GM18508 (cell line): ENCODE measurements at regions not wholly inside any gene's neighbourhood (a gene's known extent, or its start where the extent isn't known, plus 50 kb on each side); places are given as distances from the start of the nearest gene placed in this dataset.
"Not testable (repeated sequence)": the region's sequence is repeated elsewhere in the genome, so short reads cannot be mapped to it uniquely, and the experiment has no call there.

Experiments used
- ATAC-seq: cut with Tn5 transposase; IDR thresholded peaks from one replicate; pipeline ENCODE4 v1.9.1; 2021; ENCODE audit warnings: moderate number of reproducible peaks; ENCODE audit not compliant: insufficient read depth, unreplicated experiment

DNA sequence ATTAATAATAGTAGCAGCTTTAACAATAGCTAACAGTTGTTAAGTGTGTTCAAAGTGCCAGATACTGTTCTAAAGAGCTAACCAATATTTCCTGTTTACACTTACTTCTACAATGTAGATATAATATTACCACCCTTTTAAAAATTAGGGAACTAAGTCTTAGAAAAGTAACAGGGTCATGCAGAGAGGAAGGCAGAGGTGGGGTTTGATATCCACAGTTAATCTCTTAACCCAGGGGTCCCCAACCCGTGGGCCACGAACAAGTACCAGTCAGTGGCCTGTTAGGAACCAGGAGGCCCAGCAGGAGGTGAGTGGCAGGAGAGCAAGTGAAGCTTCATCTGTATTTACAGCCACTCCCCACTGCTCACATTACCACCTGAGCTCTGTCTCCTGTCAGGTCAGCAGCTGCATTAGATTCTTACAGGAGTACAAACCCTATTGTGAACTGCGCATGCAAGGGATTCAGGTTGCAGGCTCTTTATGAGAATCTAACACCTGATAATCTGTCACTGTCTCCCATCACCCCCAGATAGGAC lies 89.1 kb downstream of the ACTL7B start:
- no peak for ATAC-seq

DNA sequence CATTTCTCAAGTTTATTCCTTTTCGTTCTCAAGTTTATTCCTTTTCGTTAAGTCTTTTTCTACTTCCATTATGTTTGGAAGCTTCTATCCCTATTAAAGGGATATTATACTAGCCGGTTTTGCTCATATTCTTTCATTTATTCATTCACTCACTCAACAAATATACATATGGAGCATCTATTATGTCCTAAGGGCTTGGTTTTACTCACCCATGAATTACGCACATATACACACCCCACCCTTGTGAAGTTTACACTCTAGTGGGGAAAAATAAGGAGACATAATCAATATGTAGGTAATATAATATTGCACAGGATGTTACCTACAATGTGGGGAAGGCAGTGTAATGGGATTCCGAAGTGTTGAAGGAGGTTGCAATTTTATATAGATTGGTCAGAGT lies 90.5 kb downstream of the ACTL7B start:
- no peak for ATAC-seq

- no peak for ATAC-seq
Observed at GRCh38 chr9:108762348-108763055, 93.3 kb downstream of the ACTL7B start.

DNA sequence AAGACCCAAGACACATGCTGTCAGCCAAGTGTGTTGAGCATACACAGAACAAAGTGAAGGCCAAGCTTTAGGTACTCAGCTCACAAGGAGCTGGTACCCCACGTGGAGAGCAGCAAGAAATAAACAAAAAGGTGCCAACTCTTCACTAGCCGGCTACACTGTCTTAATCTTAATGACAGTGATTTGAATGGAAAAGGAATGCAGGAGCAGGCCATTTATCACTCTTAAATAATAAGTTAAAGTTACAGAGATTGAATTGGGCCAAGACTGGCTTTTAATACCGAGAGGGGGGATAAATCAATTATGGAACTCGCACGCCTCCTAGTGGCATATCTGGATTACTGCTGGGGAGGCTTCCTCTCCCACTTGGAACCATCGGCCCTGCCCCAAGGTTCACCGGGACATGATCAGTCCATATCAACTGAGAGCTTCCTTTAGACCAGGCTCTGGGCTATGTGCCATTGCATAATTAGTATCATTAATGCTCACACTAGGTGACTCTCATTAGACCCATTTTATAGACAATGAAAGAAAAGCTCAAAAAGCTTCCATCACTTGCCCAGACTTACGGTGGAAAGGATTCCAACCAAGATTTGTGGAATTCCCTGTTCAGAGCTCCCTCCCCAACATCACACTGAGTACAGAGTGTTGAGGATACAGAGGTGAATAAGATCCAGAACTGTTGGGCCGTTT lies 94.0 kb downstream of the ACTL7B start:
- no peak for ATAC-seq

DNA sequence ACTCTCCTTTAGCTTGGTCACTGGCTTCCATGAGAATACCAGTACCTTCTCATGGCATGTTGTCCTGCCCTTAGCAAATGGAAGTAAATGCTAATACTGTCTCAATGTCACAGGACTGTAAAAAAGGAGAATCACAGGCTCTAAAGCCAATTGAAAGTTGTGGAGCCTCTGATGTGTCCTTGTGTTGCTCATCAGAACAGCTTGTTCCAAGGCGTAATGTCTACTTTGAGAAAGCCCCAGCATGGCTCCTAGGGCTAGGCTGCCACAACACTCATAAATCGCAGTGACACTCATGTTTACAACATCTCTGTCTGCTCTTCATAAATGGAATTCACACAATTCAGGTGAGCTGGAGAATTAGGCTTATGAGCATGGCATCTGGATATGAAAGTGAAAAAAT lies 94.9 kb downstream of the ACTL7B start:
- no peak for ATAC-seq

- ATAC-seq: no peak
Observed at GRCh38 chr9:108759835-108760234, 96.0 kb downstream of the ACTL7B start.

- no peak for ATAC-seq
Observed at GRCh38 chr9:108759399-108759798, 96.4 kb downstream of the ACTL7B start.

GRCh38 chr9:108756746-108757490 lies 98.9 kb downstream of the ACTL7B start:
- no peak for ATAC-seq

DNA sequence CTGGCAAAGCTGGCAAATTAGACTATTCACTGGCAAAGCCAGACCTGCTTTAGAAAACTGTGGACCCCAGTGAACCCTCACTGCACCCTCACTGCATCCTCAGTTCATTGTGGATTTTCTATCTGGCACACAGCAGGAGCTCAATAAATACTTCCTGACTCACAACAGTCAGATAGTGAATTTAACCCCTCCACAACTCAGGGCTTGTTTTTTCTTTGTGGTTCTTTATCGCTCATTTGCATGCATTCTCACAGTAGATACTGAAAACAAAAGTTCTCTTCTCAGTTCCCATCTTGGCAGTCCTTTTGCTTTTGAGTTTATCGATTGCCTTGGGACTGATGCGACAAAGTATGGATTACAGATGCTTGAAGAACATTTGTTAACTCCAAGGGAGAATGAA lies 99.8 kb downstream of the ACTL7B start:
- no peak for ATAC-seq

DNA sequence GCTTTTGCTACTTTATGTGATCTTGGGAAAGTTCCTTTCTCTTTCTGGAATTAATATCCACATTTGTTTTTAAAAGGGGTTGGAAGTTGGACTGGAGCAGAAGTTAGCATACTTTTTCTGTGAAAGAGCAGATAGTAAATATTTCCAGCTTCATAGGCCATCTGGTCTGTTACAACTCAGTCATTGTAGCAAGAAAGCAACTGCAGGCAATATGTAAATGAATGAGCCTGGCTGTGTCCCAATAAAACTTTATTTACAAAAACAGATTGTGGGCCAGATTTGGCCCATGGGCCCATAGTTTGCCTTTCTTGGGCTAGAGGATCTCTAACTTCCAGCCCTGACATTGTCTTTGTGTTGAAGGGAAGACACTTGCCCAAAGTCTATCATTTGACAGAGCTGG lies 104.4 kb downstream of the ACTL7B start:
- ATAC-seq: no peak

DNA sequence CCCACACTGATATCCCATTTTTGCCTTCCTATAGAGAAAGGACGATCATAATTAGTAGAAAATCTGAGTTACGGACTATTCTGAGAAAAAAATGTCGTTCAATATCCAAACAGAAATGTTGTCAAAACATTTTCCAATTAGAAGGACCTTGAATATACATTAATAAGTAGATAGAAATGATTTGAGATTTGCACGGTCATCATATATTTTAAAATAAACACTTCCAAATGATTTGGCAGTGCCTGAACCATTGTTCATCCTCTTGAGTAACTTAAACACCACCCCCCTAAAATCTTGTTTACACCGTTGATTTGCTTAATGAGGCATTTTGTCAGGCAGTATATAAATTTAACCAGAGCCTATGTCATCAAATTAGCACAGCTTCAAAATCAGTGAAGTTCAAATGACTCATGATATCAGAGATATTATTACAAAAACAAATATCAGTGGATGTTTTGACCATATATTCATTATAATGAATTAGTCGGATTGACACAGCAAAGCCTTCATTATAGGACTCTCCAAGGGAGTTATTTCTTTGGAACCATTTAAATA lies 105.0 kb downstream of the ACTL7B start:
- ATAC-seq: no peak

GRCh38 chr9:108748776-108749175 lies 107.0 kb downstream of the ACTL7B start:
- no peak for ATAC-seq

DNA sequence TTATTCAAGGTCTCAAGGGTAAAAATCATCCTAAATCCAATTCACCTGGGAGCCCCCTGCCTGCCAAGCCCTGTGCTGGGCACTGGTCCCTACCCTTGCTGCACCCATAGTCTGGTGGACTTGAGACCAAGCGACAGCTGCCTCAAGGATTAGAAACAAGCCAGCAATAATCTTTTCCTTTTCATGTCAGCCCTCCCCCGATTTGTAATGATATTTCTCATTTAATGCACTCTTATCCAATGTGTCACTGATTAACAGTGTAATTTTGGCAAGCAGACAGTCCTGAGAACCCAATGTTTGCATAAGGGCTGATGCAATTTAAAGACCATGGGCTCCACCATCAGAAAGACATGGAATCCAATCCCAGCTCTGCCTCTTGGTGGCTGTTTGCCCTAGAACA lies 108.9 kb downstream of the ACTL7B start:
- ATAC-seq: no peak

DNA sequence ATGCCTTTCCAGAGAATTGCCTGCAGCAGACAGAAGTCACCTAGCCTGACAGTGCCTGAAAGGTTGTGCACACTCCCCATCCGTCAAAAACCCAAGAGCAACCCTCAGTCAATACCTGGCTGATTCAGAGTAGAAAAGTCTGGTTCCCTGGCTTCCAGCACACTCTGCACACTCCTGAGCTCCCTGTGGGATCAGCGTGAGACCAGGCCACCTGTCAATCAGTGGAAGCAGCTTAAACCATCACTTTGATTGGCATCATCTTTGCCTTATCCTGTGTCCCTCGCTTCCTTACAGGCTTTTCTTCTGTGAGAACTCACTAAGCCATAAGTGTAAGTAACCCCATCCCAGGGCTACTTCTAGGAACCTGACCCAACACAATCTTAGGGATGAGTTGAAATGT lies 109.8 kb downstream of the ACTL7B start:
- ATAC-seq: no peak

- ATAC-seq: no peak
Observed at GRCh38 chr9:108744641-108745040, 111.1 kb downstream of the ACTL7B start.

DNA sequence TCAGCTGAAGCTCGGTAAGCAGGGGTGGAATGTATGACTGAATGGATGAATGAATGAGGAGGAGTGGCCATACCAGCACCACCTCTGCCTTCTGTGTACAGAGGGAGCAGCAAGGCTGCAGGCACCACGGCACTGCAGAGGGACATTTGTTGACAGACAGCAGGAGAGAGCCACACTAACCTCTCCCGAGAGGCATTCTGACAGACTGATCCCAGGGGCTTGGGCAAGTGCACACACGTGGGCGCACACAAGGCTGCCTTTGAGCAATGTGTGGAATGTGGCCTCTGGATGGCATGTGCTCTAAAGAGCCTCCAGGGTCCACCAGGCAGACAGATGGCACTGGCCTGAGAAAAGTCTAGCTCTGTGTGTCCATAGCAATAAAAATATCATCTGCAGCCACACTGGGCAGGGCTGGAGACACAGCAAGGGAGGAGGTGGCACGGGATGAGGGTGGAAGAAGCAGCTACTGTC lies 111.8 kb downstream of the ACTL7B start:
- no peak for ATAC-seq

DNA sequence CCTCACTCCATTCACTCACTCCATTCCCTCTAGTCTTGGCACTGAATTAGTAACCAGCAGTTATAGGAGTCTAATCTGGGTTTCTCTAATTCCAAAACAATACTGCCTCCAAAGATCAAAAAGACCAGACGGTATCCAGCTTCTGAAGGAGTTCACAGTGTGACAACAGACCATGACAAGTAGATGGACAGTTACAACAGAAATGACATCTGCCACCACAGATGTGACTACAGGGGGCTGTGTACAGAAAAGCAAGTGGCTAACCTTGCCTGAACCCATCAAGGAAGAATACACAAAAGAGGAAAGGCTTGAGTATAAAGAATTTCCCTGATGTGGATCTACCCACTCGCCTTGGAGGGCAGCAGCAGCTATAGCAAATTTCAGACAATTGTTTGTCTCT lies 112.4 kb downstream of the ACTL7B start:
- ATAC-seq: no peak

DNA sequence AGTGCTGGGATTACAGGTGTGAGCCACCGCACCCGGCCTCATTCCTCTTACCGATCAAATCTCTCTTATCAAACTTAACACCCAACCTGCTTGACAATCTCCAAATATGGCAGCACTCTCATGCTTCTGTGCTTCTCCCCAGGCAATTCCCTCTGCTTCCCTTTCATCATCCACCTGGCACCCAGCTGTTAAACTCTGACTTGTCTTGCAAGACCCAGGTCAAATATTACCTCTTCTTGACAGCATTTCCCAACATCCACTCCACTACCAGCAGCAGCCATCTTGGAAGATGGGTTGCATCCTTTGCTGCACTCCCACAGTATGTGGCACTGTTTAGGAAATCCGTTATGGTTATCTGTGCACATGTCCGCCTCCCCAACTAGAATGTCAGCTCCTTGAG lies 113.6 kb downstream of the ACTL7B start:
- ATAC-seq: no peak

DNA sequence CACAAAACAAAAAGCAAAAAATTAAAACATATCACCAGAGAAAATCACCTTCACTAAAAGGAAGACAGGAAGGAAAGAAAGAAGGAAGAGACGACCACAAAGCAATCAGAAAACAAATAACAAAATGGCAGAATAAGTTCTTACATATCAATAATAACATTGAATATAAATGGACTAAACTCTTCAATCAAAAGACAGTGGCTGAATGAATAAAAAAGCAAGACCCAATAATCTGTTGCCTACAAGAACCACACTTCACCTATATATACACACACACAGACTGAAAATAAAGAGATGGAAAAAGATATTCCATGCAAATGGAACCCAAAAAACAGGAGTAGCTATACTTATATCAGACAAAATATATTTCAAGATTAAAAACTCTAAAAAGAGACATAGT lies 124.5 kb downstream of the ACTL7B start:
- not testable (repeated sequence) for ATAC-seq

GRCh38 chr9:108727580-108728111 lies 128.1 kb downstream of the ACTL7B start:
- no peak for ATAC-seq
